Sigmoid colon (tissue), 6 donors: ENCODE measurements at regions not wholly inside any gene's neighbourhood (a gene's known extent, or its start where the extent isn't known, plus 50 kb on each side); places are given as distances from the start of the nearest gene placed in this dataset.

Experiments used
- DNase-seq: peaks from one replicate; pipeline ENCODE4 v3.0.0-alpha.2; 2019
- H3K27ac ChIP-seq, 4 donors: fragments of 200-600 bp; sonication (generic); one replicate each; pipeline ENCODE4 v1.5.1; 2016 to 2019; ENCODE audit warnings: mild to moderate bottlenecking in 1 of 4
- H3K27me3 ChIP-seq, 3 donors: fragments of 200-600 bp; sonication (generic); one replicate each; pipeline ENCODE4 v1.5.1; 2019; ENCODE audit warnings: mild to moderate bottlenecking in 1 of 3
- H3K36me3 ChIP-seq, 4 donors: fragments of 200-600 bp; sonication (generic); one replicate each; pipeline ENCODE4 v1.5.1; 2016 to 2019
- H3K4me1 ChIP-seq, 4 donors: fragments of 200-600 bp; sonication (generic); one replicate each; pipeline ENCODE4 v1.5.1; 2017 to 2019
- H3K4me3 ChIP-seq, 4 donors: fragments of 200-600 bp; sonication (generic); one replicate each; pipeline ENCODE4 v1.5.1; 2017 to 2019; ENCODE audit warnings: mild to moderate bottlenecking in 2 of 4, moderate library complexity in 1 of 4
- H3K9me3 ChIP-seq, 4 donors: fragments of 200-600 bp in 3 of 4; sonication (generic) in 3 of 4; one replicate each; pipeline versions ENCODE4 v1.5.1 to v1.6.1; 2013 to 2019
- CTCF ChIP-seq, 4 experiments: fragments of 450-650 bp in 3 of 4; fragments of 200-600 bp in 1 of 4; IDR thresholded peaks; one replicate each; pipeline ENCODE4 v1.5.1; 2016 to 2019; ENCODE audit warnings: antibody characterized with exemption in 4 of 4, mild to moderate bottlenecking in 3 of 4, moderate library complexity in 2 of 4
- EP300 ChIP-seq, 4 donors: sonication (generic); formaldehyde crosslinking; IDR thresholded peaks; one replicate each; pipeline ENCODE4 v1.6.1; 2017; ENCODE audit warnings: antibody characterized with exemption in 4 of 4
- POLR2A ChIP-seq, 2 donors: fragments of 450-650 bp; IDR thresholded peaks; one replicate each; pipeline ENCODE4 v1.6.1; 2016; ENCODE audit warnings: antibody characterized with exemption in 2 of 2, mild to moderate bottlenecking in 2 of 2, moderate library complexity in 2 of 2
- POLR2AphosphoS5 ChIP-seq, 4 donors: sonication (generic); formaldehyde crosslinking; IDR thresholded peaks; one replicate each; pipeline ENCODE4 v1.6.1; 2017; ENCODE audit warnings: antibody characterized with exemption in 4 of 4
- WGBS, 2 donors: extraction: QIAGEN DNeasy Blood & Tissue Kit; methylation state at CpG; one replicate each; pipeline ENCODE4 v1.1.7; 2013; 5-methylcytosine and 5-hydroxymethylcytosine counted together
- intact Hi-C: fragments of 100-400 bp; cut with DNase I; formaldehyde crosslinking; loops from one replicate; pipeline ENCODE4 v1.15.1; 2023
- donor health status: healthy with polysubstance abuse.
- donor health status: healthy.

GRCh38 chr2:6645004-6645403, 220.7 kb downstream of the CMPK2 start:
- TF ChIP-seq POLR2A (IDR thresholded peaks at IDR 0.05): no peak
- no peak for TF ChIP-seq EP300 (IDR thresholded peaks at IDR 0.05)
- TF ChIP-seq POLR2AphosphoS5 (IDR thresholded peaks at IDR 0.05): no peak
- no peak for TF ChIP-seq CTCF (IDR thresholded peaks at IDR 0.05)
- no peaks in the 10 kb centered on the region for H3K36me3 ChIP-seq
- DNase-seq: no peak
- H3K27me3 ChIP-seq: no peaks in the 10 kb centered on the region
- H3K27ac ChIP-seq: no peak overlapping the region
- no peak overlapping the region for H3K4me3 ChIP-seq
- H3K9me3 ChIP-seq: no peaks in the 10 kb centered on the region
- intact Hi-C loops: no loop called here
- WGBS, 2 donors: 88 to 96% methylated on average over 1 of the region's 1 CpG
- no peaks in the 10 kb centered on the region for H3K4me1 ChIP-seq

- no peaks in the 10 kb centered on the region for H3K27me3 ChIP-seq
- intact Hi-C loops: no loop called here
- TF ChIP-seq CTCF (IDR thresholded peaks at IDR 0.05): no peak
- no peak for TF ChIP-seq POLR2A (IDR thresholded peaks at IDR 0.05)
- TF ChIP-seq POLR2AphosphoS5 (IDR thresholded peaks at IDR 0.05): no peak
- no peak for TF ChIP-seq EP300 (IDR thresholded peaks at IDR 0.05)
- H3K9me3 ChIP-seq: no peaks in the 10 kb centered on the region
- no peak overlapping the region for H3K4me3 ChIP-seq
- no peak for DNase-seq
- 90 to 97% methylated on average over 1 of the region's 1 CpG for WGBS, 2 donors
- no peaks in the 10 kb centered on the region for H3K36me3 ChIP-seq
- H3K27ac ChIP-seq: no peak overlapping the region
- no peaks in the 10 kb centered on the region for H3K4me1 ChIP-seq
These were observed 220.0 kb downstream of the CMPK2 start for GRCh38 chr2:6645672-6646071.

GRCh38 chr2:6647046-6647445, 218.7 kb downstream of the CMPK2 start:
- Histone ChIP-seq H3K27me3 (no peaks in the 10 kb centered on the region), H3K27ac (no peak overlapping the region), H3K9me3 (no peaks in the 10 kb centered on the region), H3K4me3 (no peak overlapping the region), H3K4me1 (no peaks in the 10 kb centered on the region), H3K36me3 (no peaks in the 10 kb centered on the region)
- DNase-seq: no peak
- TF ChIP-seq POLR2A (IDR thresholded peaks at IDR 0.05) (no peak), POLR2AphosphoS5 (IDR thresholded peaks at IDR 0.05) (no peak), EP300 (IDR thresholded peaks at IDR 0.05) (no peak), CTCF (IDR thresholded peaks at IDR 0.05) (no peak)
- WGBS, 2 donors: 31 to 65% methylated on average over 6 of the region's 6 CpGs
- intact Hi-C loops: no loop called here

- Histone ChIP-seq H3K4me3 (no peak overlapping the region), H3K4me1 (no peaks in the 10 kb centered on the region), H3K36me3 (no peaks in the 10 kb centered on the region), H3K27me3 (no peaks in the 10 kb centered on the region), H3K9me3 (no peaks in the 10 kb centered on the region), H3K27ac (no peak overlapping the region)
- 72 to 80% methylated on average over 6 of the region's 6 CpGs for WGBS, 2 donors
- no peak for DNase-seq
- TF ChIP-seq POLR2A (IDR thresholded peaks at IDR 0.05): no peak
- TF ChIP-seq CTCF (IDR thresholded peaks at IDR 0.05): no peak
- TF ChIP-seq EP300 (IDR thresholded peaks at IDR 0.05): no peak
- no peak for TF ChIP-seq POLR2AphosphoS5 (IDR thresholded peaks at IDR 0.05)
- intact Hi-C loops: no loop called here
These were observed 217.0 kb downstream of the CMPK2 start for GRCh38 chr2:6648596-6649247.

- Histone ChIP-seq H3K27me3 (no peaks in the 10 kb centered on the region), H3K4me1 (no peaks in the 10 kb centered on the region), H3K27ac (no peak overlapping the region), H3K9me3 (no peaks in the 10 kb centered on the region), H3K36me3 (no peaks in the 10 kb centered on the region), H3K4me3 (no peak overlapping the region)
- TF ChIP-seq POLR2AphosphoS5 (IDR thresholded peaks at IDR 0.05) (no peak), EP300 (IDR thresholded peaks at IDR 0.05) (no peak), POLR2A (IDR thresholded peaks at IDR 0.05) (no peak)
- DNase-seq: no peak
- intact Hi-C loops: no loop called here
- 86 to 88% methylated on average over 5 of the region's 5 CpGs for WGBS, 2 donors
These were observed 215.4 kb downstream of the CMPK2 start for GRCh38 chr2:6650311-6650710.
